ENCODE measurements at regions not wholly inside any gene's neighbourhood (a gene's known extent, or its start where the extent isn't known, plus 50 kb on each side); places are given as distances from the start of the nearest gene placed in this dataset.
A peak's percentile ranks its signal among the peaks of the same experiment; 100 is the strongest.
"Not testable (repeated sequence)": the region's sequence is repeated elsewhere in the genome, so short reads cannot be mapped to it uniquely, and the experiment has no call there.

DNA sequence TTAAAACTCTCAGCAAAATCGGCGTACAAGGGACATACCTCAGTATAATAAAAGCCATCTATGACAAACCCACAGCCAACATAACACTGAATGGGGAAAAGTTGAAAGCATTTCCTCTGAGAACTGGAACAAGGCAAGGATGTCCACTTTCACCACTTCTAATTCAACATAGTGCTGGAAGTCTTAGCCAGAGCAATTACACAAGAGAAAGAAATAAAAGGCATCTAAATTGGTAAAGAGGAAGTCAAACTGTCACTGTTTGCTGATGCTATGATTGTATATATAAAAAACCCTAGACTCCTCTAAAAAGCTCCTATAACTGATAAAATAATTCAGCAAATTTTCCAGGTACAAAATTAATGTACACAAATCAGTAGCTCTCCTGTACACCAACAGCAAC is 116.9 kb upstream of the CPM start:
- H3K27me3 ChIP-seq (replicated peaks in 1 of 2; ENCODE audit: control insufficient read depth in 2 of 2, insufficient read depth in 2 of 2, low read length in 1 of 2); CTCF ChIA-PET; POLR2A ChIA-PET; H3K9me3 ChIP-seq (replicated peaks; ENCODE audit: control insufficient read depth, insufficient read depth, low read length); DNase-seq (ENCODE audit: low read depth, low spot score); H2AFZ ChIP-seq (ENCODE audit: control insufficient read depth, low read depth, low read length); RAD21 ChIA-PET (ENCODE audit: unreplicated experiment); FAIRE-seq; H3K4me1 ChIP-seq (ENCODE audit: control insufficient read depth, insufficient read depth, low read length); H3K27ac ChIP-seq (ENCODE audit: control insufficient read depth, insufficient read depth); H3K4me3 ChIP-seq; H3K9ac ChIP-seq (ENCODE audit: control insufficient read depth, insufficient read depth, low read length); H3K79me2 ChIP-seq (ENCODE audit: control insufficient read depth, insufficient read depth, low read length); BruUV-seq (replicated peaks); ATAC-seq; intact Hi-C loops (cut with micrococcal nuclease; ENCODE audit: unreplicated experiment); H4K20me1 ChIP-seq (ENCODE audit: control insufficient read depth, insufficient read depth); in situ Hi-C loops (cut with MboI); H3K4me2 ChIP-seq (ENCODE audit: control insufficient read depth, insufficient read depth); H3K36me3 ChIP-seq (ENCODE audit: control insufficient read depth in 2 of 2, insufficient read depth in 2 of 2, low read length in 1 of 2): not testable (repeated sequence)
- SMC1A ChIA-PET (ENCODE audit: uncharacterized antibody, unreplicated experiment), result interaction anchor here (0.6 kb wide), 2 partner anchors 40 to 172 kb away, joined by 3 read pairs; no protein-coding TSS in a partner anchor
- WGBS (ENCODE audit: insufficient coverage, insufficient replicate concordance, low lambda C conversion rate, missing lambda C conversion rate), result 49% methylated on average over 2 of the region's 2 CpGs

DNA sequence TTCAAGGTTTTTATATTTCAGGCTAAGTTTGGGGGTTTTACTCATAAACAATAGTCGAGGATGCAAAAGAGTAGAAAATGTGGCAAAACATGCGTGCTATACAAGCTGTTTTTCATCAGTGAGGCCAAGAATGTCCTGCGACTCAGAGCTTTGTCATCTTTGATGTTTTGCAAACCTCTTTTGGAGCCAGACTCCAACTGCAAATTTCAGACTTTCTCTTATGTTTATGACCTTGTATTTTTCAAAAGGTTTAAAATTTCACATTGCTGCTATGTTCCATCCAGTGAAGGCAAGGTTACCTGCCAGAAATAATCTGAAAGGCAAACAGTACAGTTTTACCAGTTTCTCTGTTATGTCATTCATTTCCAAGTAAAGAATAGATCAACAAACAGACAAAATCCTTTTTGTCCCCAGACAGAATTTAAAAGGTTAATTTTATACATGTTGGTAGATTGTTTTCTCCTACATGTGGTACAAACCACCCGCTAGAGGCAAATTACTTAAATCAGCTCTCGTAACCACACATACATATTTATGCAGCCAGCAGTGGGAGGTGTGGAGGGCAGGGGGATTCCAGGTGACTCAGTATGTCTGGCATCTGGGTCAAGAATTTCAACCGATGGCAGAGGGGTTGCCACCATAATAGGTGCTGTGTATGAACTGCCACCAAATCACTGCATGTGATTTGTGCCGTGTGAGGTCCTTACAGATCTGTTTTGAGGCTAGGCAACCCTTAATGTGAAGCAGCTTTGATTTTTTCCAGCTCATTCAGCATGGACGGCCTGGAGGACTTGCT is 119.8 kb upstream of the CPM start:
- Histone ChIP-seq H3K27me3 (replicated peaks in 1 of 2; ENCODE audit: control insufficient read depth in 2 of 2, insufficient read depth in 2 of 2, low read length in 1 of 2) (no peaks in the 10 kb centered on the region), H3K9ac (ENCODE audit: control insufficient read depth, insufficient read depth, low read length) (no peak overlapping the region), H3K9me3 (replicated peaks; ENCODE audit: control insufficient read depth, insufficient read depth, low read length) (no peaks in the 10 kb centered on the region; the same call in 2 of the 3 replicates), H3K4me3 (no peak overlapping the region), H2AFZ (ENCODE audit: control insufficient read depth, low read depth, low read length) (no peak overlapping the region), H3K4me2 (ENCODE audit: control insufficient read depth, insufficient read depth) (no peak overlapping the region), H4K20me1 (ENCODE audit: control insufficient read depth, insufficient read depth) (no peaks in the 10 kb centered on the region), H3K79me2 (ENCODE audit: control insufficient read depth, insufficient read depth, low read length) (no peaks in the 10 kb centered on the region), H3K4me1 (ENCODE audit: control insufficient read depth, insufficient read depth, low read length) (no peaks in the 10 kb centered on the region), H3K36me3 (ENCODE audit: control insufficient read depth in 2 of 2, insufficient read depth in 2 of 2, low read length in 1 of 2) (no peaks in the 10 kb centered on the region), H3K27ac (ENCODE audit: control insufficient read depth, insufficient read depth) (no peak overlapping the region)
- 7% methylated on average over 8 of the region's 8 CpGs for WGBS (ENCODE audit: insufficient coverage, insufficient replicate concordance, low lambda C conversion rate, missing lambda C conversion rate)
- SMC1A ChIA-PET (ENCODE audit: uncharacterized antibody, unreplicated experiment), result interaction anchor here (1.3 to 1.5 kb wide), 3 partner anchors 11 to 151 kb away, joined by 3 to 4 read pairs (median 4); no protein-coding TSS in a partner anchor
- FAIRE-seq, result no peak
- BruUV-seq (replicated peaks), result no TSS peak
- intact Hi-C loops (cut with micrococcal nuclease; ENCODE audit: unreplicated experiment), result no loop called here
- POLR2A ChIA-PET, result no interaction called here
- peak; percentile 32 for DNase-seq (ENCODE audit: low read depth, low spot score)
- in situ Hi-C loops (cut with MboI), result no loop called here
- RAD21 ChIA-PET (ENCODE audit: unreplicated experiment), result interaction anchor here (0.7 kb wide), 1 partner anchor 150 kb away, joined by 3 read pairs; no protein-coding TSS in a partner anchor
- CTCF ChIA-PET, result interaction anchor here (1.3 to 2.1 kb wide), 2 partner anchors 11 to 17 kb away, joined by 3 to 6 read pairs; no protein-coding TSS in a partner anchor
- ATAC-seq, result peak; percentile 92
- TF ChIP-seq DPF2 (IDR thresholded peaks at IDR 0.05) (0 out of 2 replicates have a peak, but pooled peaks have one; percentile 43), ETV6 (conservative IDR thresholded peaks at IDR 0.05 in 1 of 2, IDR thresholded peaks at IDR 0.05 in 1 of 2; ENCODE audit: borderline replicate concordance in 1 of 2, low read depth in 1 of 2) (no peak), NR2C1 (IDR thresholded peaks at IDR 0.05) (no peak), TCF12 (IDR thresholded peaks at IDR 0.05; ENCODE audit: low read depth, low read length) (no peak), POU2F2 (IDR thresholded peaks at IDR 0.05; ENCODE audit: borderline replicate concordance, low read depth, low read length) (peak; percentile 86; the same call in 2 of the 3 replicates)
- TF ChIP-seq, protein P1, sequence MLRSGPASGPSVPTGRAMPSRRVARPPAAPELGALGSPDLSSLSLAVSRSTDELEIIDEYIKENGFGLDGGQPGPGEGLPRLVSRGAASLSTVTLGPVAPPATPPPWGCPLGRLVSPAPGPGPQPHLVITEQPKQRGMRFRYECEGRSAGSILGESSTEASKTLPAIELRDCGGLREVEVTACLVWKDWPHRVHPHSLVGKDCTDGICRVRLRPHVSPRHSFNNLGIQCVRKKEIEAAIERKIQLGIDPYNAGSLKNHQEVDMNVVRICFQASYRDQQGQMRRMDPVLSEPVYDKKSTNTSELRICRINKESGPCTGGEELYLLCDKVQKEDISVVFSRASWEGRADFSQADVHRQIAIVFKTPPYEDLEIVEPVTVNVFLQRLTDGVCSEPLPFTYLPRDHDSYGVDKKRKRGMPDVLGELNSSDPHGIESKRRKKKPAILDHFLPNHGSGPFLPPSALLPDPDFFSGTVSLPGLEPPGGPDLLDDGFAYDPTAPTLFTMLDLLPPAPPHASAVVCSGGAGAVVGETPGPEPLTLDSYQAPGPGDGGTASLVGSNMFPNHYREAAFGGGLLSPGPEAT (IDR thresholded peaks at IDR 0.05; ENCODE audit: low read depth), result peak; percentile 44; the same call in 1 of the 2 replicates
- TF ChIP-seq, protein P2, sequence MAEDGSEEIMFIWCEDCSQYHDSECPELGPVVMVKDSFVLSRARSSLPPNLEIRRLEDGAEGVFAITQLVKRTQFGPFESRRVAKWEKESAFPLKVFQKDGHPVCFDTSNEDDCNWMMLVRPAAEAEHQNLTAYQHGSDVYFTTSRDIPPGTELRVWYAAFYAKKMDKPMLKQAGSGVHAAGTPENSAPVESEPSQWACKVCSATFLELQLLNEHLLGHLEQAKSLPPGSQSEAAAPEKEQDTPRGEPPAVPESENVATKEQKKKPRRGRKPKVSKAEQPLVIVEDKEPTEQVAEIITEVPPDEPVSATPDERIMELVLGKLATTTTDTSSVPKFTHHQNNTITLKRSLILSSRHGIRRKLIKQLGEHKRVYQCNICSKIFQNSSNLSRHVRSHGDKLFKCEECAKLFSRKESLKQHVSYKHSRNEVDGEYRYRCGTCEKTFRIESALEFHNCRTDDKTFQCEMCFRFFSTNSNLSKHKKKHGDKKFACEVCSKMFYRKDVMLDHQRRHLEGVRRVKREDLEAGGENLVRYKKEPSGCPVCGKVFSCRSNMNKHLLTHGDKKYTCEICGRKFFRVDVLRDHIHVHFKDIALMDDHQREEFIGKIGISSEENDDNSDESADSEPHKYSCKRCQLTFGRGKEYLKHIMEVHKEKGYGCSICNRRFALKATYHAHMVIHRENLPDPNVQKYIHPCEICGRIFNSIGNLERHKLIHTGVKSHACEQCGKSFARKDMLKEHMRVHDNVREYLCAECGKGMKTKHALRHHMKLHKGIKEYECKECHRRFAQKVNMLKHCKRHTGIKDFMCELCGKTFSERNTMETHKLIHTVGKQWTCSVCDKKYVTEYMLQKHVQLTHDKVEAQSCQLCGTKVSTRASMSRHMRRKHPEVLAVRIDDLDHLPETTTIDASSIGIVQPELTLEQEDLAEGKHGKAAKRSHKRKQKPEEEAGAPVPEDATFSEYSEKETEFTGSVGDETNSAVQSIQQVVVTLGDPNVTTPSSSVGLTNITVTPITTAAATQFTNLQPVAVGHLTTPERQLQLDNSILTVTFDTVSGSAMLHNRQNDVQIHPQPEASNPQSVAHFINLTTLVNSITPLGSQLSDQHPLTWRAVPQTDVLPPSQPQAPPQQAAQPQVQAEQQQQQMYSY (CRISPR knock-in tag; IDR thresholded peaks at IDR 0.05), result no peak
